Umbilical cord (tissue), 1 donor: ENCODE measurements at regions not wholly inside any gene's neighbourhood (a gene's known extent, or its start where the extent isn't known, plus 50 kb on each side); places are given as distances from the start of the nearest gene placed in this dataset.

ENCODE experiments used
- DNase-seq: peaks from one replicate; pipeline ENCODE4 v3.0.0-alpha.2; 2015; ENCODE audit warnings: low spot score

DNA sequence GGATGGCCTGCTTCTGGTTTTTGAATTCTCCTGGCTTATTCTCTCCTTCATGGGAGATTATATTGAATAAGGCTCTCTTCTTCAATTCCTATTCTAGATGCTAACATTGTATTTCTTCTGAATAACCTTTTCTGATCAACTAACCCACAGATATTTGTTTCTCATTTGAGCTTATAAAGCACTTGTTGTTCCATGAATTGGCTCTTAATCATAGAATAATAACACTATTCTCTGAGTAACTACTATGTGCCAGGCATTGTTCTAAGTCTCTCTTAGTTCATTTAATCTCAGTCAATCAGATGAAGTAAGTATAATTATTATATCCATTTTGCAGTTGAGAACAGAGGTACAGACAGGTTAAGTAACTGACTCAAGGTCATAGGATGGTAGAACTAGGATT is 136.3 kb upstream of the MLIP start:
- no peak for DNase-seq

DNA sequence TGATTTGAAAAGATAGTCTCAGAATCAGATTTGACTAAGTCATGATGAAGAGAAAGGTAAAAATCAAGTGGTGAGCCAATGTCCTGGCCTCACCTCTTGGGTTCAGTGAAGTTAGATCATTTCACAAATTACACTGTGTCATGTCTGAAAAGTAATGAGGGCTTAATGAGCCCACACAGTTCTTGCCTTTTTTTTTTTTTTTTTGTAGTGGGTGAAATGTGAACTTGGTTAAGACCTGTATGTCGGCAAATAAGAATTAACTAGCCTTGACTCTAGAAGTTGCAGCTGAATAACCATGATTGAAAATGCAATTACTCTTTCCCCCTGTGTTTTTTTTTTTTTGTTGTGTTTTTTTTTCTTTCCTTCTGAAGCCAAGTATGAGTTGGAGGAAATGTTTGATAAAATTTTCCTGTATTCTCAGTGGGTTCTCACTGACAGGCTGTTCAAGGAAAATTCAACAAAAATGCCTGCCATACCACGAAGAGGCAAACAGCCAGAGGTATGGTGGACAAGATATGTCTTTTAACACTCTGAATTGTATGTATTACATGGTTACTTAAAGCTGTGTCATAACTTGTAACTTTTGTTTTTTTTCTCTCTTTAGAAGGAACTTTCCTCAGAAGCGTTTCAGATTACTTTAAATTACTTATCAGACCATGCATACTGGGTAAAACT is 135.2 kb upstream of the MLIP start:
- no peak for DNase-seq

DNA sequence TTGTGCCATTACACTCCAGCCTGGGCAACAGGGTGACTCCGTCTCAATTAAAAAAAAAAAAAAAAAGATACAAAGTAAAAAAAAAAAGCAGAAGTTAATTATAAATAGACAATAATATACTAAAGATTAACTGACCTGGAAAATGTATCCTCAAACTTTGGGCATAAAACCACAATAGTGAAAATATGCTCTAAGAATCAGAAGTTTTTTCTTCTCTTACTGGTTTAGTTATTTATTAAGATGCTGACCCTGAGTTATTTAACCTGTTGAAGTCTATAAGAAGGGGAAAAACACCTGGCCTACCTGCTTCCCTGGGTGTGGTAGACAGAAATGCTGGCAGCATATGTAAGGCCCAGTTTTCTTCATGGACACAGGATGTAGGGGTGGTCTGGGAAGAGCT is 133.7 kb upstream of the MLIP start:
- DNase-seq, result no peak

DNA sequence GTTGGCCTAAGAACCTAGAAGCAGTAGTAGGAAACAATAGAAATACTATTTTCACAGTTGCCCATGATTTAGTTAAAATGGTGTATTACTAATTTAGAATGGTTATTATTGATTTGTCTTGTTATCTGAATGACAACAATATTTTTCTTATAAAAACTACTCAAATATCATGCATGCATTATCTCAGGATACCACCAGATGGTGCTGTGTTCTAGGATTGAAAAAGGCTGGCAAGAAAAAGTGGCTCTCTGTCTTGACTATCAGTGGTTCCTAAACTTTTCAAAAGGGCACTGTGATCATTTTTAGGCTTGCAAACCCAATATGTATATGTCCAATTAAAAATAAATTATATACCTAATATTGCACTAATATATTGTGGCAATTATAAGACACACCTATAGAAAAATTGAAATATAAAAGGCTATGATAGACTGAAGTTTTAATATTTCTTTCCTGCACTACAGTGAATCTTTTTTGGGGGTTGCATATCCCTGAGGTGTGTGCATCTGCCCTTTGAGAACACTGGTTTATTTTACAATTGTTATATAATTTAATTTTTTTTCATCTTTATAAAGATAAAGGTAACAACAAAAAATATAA is 131.7 kb upstream of the MLIP start:
- no peak for DNase-seq

DNA sequence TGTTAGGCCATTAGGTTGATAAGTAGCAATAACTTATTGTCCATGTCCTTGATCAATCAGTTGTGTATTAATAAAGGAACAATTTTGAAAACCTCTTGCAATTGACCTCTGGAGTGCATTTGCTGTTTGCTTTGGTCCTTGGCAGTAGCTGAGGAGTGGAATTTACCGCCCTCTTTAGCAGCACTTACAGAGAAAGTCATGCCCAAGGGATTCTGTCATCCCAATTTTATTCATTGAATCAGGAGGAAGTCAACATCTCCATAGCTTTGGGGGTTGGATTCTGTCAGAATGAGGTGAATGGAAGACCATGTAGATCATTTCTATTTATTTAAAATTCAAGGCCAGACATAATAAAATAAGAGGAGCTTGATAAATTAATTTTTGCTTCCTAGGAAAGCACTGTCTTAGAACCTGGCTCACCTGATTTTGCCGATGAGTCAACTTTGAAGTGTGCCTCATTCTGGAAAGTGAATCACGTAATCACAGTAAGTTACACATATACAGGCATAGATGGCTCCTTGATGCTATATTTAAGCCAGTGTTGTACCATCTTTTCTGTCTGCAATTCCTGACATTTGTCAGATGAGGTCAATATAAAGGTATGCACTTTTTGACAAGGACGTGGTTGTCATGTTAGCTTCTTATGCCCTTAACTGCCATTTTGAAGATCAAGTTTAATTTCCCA is 128.7 kb upstream of the MLIP start:
- no peak for DNase-seq

DNA sequence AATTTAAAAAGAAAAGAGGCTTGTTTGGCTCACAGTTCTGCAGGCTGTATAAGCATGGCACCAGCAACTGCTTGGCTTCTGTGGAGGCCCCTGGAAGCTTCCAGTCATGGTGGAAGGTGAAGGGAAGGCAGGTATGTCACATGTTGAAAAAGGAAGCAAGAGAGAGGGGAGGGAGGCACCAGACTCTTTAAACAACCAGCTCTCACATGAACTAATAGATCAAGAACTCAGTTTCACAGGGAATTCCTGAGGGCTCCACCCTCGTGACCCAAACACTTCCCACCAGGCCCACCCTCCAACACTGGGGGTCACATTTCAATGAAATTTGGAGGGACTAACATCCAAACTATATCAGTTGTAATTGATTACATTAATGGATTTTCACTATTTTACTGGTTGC is 127.9 kb upstream of the MLIP start:
- no peak for DNase-seq

DNA sequence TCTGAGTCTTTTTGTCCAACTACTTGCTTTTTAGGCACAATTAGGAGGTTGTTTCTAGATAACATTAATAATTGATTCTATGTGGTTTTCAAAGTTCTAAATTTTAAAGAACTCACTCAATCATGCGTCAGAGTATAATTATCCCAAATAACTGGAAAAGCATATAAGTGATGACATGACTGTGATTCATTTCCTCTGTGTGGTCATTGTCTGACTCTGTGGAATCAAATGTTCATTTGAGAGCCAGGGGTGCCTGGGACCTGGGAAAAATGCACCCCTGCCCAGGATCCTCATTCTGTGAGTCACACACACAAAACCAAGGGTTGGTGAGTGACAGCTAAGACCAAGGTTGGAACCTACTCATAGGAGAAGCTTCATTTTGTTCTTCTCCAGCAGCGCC is 127.1 kb upstream of the MLIP start:
- no peak for DNase-seq

DNA sequence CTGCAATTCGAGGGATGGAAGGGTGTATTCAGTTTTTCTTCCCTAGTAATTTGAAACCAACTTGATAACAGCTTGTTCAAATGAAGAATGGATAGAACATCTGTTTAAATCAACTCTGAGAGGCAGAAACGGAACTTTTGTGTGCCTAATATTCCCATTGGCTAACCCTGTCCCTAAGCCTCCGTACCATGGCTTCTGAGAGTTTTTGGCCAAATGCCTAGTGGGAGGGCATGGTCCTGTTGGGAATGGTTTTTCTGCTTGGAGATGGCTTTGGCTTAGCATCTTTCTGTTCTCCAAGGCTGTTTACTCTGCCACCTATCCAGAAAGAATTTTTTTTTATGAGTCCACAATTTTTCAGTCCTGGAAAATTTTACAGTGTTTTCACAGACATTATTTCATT is 126.7 kb upstream of the MLIP start:
- no peak for DNase-seq

DNA sequence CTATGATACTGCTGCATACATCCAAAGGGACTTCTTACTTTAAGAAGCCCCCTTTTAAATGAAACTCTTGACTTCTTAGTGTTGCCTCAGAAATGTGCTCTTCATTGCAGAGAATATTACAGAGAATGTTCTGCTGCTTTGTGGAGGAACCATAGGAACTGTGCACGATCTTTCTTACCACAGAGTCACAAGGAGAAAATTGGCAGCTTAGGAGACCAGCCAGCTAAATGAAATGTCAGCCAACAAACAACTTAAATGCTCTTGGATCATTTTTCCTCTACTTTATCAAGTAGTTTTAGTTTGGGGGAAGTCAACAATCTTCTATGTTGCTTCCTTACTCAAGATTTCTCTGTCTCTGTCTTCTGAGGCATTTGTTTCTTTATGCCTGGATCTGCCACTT is 125.9 kb upstream of the MLIP start:
- no peak for DNase-seq

DNA sequence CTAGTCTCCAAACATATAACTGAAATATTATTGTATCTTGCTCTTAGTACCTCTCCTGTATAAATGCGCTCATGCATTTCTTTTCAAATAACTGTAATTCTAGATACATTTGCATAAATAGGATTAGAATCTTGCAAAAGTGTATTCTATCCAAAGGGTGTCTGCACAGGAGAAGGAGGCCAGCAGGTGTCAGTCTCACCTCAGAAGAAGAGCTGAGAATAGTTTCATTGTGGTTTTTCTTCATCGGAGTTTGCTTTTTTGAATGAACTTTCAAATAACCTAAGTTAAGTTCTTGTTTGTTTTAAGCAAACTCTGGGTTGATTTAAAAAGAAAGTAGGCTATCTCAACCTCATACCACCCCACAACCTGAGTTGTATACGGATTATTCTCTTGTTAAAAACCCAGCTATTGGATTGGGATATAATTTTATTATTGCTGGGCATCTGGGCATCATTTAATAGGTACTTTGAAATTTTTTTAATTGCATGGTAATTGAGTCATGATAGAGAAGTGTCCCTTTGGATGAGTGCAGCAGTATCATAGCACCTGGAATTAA is 125.0 kb upstream of the MLIP start:
- DNase-seq, result peak; percentile 81

DNA sequence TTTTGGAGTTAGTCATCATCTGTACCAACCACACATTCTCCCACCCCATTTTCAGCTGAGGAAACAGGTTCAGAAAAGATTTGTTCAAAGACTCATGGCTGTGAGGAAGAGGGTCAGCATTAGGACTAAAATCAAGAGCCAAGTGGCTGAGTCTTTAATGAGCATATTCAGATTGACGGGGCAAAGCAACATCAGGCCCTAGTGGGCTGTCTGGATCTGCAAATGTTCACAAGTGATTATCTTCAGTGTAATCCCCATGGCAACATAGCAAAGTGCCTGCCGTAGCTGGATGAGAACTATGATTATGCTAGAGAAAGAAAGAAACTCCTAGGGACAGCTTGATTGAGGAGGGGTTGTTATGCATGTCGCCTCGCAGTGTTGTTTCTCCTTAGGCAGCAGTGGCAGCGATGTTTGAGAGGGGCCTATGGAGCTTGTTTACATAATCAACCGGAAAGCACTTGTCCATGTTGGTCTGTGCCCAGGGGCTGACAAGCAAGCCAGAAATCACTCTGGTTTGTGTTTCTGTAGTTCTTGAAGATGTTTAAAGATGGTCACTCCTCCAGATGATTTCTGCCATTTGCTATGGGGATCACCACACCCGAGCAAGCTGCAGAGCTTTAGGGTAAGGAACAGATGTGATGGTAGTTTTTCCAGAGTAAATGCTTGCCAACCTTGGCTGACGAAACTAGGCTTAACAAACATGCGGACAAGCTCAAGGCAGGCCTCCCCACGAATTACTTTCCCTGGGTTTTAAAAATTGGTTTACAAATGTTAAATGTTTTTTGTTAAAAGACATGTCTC is 124.3 kb upstream of the MLIP start:
- peak; percentile 62 for DNase-seq

DNA sequence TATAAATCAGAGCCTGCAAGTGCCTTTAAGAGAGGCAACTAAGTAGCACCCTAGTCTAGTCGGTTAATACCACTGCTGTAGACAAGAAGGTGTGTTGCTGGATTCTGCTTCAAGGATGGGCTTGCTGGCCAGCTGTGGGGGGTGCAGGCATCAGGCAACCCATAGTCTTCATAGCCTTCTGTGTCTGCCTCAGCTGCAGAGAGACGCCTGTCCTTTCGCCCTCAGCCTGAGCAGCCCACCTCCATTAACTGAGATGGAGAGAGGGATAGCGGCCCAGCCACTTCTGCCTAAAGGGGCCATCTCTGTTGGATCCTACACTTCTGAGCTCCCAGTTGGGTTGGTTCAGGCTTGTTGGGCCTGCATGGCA is 123.7 kb upstream of the MLIP start:
- no peak for DNase-seq

DNA sequence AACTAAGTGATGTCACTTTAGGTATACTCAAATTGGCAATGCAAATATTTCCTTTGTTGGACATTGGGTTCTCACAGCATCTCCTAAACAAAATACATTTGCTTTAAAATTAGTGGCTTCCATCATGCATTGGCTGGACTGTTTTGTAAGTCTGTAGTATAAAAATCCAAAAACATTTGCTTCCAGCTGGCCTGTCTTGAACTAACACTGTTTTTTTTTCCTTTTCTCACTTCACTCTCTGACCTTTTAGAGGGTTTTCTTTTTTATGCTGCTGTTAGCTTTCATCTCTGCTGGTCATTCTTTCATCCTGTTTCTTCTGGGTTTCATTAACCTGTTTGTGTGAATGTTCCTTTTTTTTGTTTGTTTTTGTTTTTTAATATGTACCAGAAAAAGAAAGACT is 121.7 kb upstream of the MLIP start:
- DNase-seq, result no peak

DNA sequence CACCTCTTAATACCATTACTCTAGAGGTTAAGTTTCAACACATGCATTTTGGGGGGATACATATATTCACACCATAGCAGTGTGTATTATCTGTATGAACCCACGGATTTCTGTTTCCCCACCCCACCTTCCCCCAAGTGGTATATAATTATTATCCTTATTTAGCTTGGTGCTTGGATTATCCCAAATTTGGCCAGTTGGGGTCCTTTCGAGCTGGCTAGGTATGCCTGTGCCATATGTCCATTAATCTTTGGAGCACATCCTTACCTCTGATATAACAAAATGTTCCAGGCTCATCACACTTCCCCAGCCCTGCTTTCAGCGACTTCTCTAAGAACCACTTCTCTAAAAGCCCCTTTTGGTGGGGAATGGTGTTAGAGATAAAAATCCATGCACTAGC is 118.7 kb upstream of the MLIP start:
- no peak for DNase-seq

DNA sequence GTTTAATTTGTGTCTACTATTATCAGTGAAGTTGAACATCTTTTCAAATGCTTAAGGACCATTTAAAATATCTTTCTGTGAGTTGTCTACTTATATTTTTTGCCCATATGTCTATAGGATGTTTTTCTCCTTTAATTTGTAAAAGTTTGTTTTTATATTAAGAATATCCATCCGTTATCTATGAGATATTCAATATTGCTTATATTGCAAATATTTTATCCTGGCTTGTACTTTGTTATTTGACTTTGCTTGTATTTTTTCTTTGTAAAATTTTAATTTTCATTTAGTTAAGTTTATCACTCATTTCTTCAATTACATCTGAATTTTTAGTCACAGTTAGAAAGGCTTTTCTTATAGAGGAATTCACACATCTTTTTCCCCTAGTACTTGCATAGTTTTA is 117.0 kb upstream of the MLIP start:
- no peak for DNase-seq

DNA sequence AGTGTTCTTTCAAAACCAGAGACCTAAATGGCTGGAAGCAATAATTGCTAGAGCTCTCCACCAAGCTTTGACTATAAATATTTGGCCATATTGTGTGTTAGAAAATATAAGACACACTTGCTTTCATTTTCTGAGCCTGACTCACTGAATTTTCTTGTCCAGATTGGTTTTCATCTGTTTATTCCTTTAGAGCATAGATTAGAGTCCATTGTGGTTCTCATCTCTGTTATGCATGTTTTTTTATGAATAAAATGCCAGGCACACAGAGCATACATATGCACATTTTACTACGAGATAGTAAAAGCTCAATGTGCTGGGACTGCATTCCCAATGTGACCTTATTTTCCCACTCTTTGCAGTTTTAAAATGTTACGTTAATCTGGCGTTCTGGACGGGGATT is 115.3 kb upstream of the MLIP start:
- peak; percentile 83 for DNase-seq

DNA sequence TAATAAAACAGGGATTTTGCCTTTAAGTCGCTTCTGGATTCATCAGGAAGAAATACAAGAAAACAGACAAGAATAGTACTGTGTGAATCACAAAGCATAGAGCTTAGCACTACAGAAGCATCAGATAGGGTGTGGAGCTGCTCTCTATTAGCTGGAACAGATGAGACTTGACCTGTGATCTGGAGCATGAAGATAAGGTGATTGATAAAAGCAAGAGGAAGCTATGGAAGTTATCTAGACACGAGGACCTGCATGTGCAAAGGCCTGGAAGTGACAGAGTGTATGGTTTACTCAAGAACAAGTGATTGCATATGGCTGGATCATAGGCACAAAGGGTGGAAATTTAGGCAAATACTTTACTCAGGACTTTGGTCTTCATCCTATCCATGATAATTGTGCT is 112.9 kb upstream of the MLIP start:
- peak; percentile 24 for DNase-seq

DNA sequence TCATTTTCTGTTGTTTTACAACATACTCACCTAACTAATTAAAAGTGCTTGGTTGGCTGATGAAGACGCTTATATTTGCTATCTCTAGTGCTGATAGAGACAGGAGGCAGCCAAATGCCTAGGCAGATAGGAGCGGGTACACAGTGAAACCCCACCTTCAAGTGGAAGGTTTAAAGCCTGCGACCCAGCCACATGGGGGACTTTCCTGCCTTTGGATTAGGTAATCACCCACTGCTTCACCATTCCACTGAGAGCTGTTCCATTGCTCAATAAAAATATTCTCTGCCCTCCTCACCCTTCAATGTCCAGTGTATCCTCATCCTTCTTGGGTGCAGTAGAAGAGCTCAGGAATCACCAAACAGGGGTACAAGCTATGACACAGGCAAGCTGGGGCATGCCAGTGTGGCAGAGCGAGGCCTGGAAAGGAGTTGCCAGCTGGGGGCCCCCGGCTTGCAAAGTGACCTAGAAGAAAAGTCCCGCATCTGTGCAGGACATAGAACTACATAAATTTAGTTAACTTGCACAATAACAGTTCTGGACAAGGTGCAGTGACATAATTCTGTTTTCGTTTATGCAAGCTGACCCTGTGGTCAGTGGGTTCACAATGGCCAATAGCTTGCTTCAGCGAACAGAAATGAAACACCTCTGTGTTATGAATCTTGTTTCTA is 112.0 kb upstream of the MLIP start:
- no peak for DNase-seq

DNA sequence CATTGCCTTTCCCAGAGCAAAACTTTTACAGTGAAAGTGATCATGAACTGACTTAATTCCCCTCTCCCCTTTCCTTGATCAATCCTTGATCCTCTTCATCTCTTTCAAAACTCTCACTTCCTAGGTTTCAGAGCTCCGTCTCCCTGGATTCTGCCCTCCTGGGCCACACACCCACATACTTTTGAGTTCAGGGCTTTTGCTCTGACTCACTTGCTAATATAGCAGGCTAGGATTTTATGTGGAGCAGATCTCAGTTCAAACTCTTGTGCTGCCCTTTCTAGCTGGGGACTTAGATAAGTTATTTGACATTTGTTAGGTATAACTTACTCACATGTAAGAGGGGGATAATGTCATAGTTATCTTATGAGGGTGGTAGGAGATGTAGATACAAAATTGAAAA is 109.1 kb upstream of the MLIP start:
- DNase-seq, result peak; percentile 59

DNA sequence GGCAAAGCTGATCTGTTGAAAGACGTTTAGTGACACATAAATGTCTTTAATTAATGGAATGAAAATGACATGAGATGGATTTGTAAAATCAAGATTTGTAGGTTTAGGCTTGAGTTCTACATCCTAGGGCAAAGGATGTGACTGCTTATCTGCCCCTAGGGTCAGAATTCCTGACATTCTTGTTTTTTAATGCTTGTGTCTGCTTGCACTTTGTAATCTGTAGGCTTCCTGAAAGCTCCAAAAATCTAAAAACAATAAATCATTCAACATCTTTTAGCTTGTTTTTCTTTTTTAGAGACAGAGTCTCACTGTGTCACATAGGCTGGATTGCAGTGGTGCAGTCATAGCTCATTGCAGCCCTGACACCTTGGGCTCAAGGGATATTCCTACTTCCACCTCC is 107.9 kb upstream of the MLIP start:
- DNase-seq, result peak; percentile 63

DNA sequence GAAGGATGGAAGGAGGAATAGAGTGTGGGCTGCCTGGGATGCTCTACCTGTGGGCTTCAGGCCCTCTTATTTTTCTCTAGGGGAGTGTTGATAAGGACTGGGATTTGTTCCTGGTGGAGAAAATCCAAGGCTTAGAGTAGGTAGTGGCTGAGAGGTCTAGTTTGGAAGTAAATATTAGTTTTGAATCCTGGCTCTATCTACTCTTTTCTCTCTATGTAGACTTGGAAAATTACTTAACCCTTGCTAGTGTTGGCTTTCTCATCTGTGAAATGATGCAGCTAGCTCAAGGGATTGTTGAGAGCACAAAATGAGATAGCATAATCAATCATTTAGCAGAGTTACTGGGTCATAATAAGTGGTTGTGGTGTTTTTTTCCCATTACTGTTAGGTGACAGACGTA is 102.7 kb upstream of the MLIP start:
- no peak for DNase-seq
